Neural cell (in vitro differentiated cells): ENCODE measurements at regions not wholly inside any gene's neighbourhood (a gene's known extent, or its start where the extent isn't known, plus 50 kb on each side); places are given as distances from the start of the nearest gene placed in this dataset.
"Not testable (repeated sequence)": the region's sequence is repeated elsewhere in the genome, so short reads cannot be mapped to it uniquely, and the experiment has no call there.

Experiments
- CTCF ChIP-seq: fragments of 450-650 bp; IDR thresholded peaks from 2 replicates; pipeline ENCODE4 v1.5.1; 2014; ENCODE audit warnings: antibody characterized with exemption, mild to moderate bottlenecking, moderate library complexity; ENCODE audit not compliant: poor library complexity, severe bottlenecking
- EP300 ChIP-seq: fragments of 450-650 bp; conservative IDR thresholded peaks from 2 replicates; pipeline ENCODE4 v1.6.1; 2014; ENCODE audit warnings: antibody characterized with exemption, mild to moderate bottlenecking, moderate library complexity; ENCODE audit not compliant: poor library complexity, severe bottlenecking
- EZH2 ChIP-seq: fragments of 200-600, 300-800 bp; shearing (Covaris generic), sonication (generic); IDR thresholded peaks from 2 replicates; pipeline ENCODE4 v1.6.1; 2014; ENCODE audit warnings: antibody characterized with exemption, low read length, borderline replicate concordance, mild to moderate bottlenecking; ENCODE audit not compliant: insufficient read depth, poor library complexity, severe bottlenecking
- MXI1 ChIP-seq: fragments of 450-650 bp; conservative IDR thresholded peaks from 2 replicates; pipeline ENCODE4 v1.6.1; 2014; ENCODE audit warnings: antibody characterized with exemption, mild to moderate bottlenecking; ENCODE audit not compliant: poor library complexity, severe bottlenecking
- POLR2AphosphoS5 ChIP-seq: IDR thresholded peaks from 2 replicates; pipeline ENCODE4 v1.6.1; 2012
- RAD21 ChIP-seq: fragments of 450-650 bp; conservative IDR thresholded peaks from 2 replicates; pipeline ENCODE4 v1.6.1; 2014; ENCODE audit warnings: antibody characterized with exemption, mild to moderate bottlenecking, moderate library complexity
- REST ChIP-seq: IDR thresholded peaks from 2 replicates; pipeline ENCODE4 v1.6.1; 2012; ENCODE audit warnings: borderline replicate concordance
- SMC3 ChIP-seq: fragments of 450-650 bp; conservative IDR thresholded peaks from 2 replicates; pipeline ENCODE4 v1.6.1; 2014; ENCODE audit warnings: antibody characterized with exemption, mild to moderate bottlenecking, moderate library complexity; ENCODE audit not compliant: poor library complexity
- TAF1 ChIP-seq: IDR thresholded peaks from 2 replicates; pipeline ENCODE4 v1.6.1; 2012; ENCODE audit warnings: low read depth

DNA sequence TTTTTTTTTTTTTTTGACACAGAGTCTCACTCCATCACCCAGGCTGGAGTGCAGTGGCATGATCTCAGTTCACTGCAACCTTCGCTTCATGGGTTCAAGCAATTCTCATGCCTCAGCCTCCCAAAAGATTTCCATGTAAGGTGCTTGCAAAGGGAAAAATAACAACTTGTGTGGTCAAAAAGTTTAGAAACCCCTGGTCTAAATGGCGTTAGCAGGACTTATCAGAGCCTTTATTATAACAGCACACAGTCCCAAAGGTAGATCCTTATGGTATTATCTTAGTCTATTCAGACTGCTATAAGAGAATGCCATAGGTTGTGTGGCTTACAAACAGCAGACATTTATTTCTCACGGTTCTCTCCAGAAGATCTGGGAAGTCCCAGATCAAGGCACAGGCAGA is 135.0 kb downstream of the NPIPA8 start:
- TF ChIP-seq EP300, CTCF, POLR2AphosphoS5, RAD21, REST, EZH2, MXI1, TAF1, SMC3: not testable (repeated sequence)
